SK-N-MC (cell line): ENCODE measurements at regions not wholly inside any gene's neighbourhood (a gene's known extent, or its start where the extent isn't known, plus 50 kb on each side); places are given as distances from the start of the nearest gene placed in this dataset.
"Not testable (repeated sequence)": the region's sequence is repeated elsewhere in the genome, so short reads cannot be mapped to it uniquely, and the experiment has no call there.

Experiments
- DNase-seq: peaks from one replicate; pipeline ENCODE4 v3.0.0-alpha.2; 2011; ENCODE audit warnings: low read depth, low spot score
- H3K27ac ChIP-seq: fragments of 200-600 bp; sonication (generic); 2 replicates; pipeline ENCODE4 v1.5.1; 2016; ENCODE audit warnings: mixed run types
- H3K36me3 ChIP-seq: fragments of 200-600 bp; sonication (generic); 2 replicates; pipeline ENCODE4 v1.6.1; 2017; ENCODE audit warnings: antibody characterized with exemption, low read length, mixed read lengths; ENCODE audit not compliant: insufficient read depth
- H3K4me3 ChIP-seq: fragments of 200-600 bp; sonication (generic); 2 replicates; pipeline ENCODE4 v1.5.1; 2016
- H3K9ac ChIP-seq: fragments of 200-600 bp; sonication (generic); 2 replicates; pipeline ENCODE4 v1.8.0; 2017; ENCODE audit warnings: mixed run types, mixed read lengths; ENCODE audit not compliant: insufficient read length
- H3K9me3 ChIP-seq: fragments of 200-600 bp; sonication (generic); 2 replicates; pipeline ENCODE4 v1.6.1; 2017; ENCODE audit warnings: low read depth, mild to moderate bottlenecking, antibody characterized with exemption, low read length, moderate library complexity, mixed read lengths
- EZH2 ChIP-seq: fragments of 200-600 bp; sonication (generic); IDR thresholded peaks from one replicate; pipeline ENCODE4 v1.6.1; 2017; ENCODE audit warnings: antibody characterized with exemption
- FOXP2 ChIP-seq: optimal IDR thresholded peaks from 2 replicates; pipeline ENCODE3; 2011; ENCODE audit warnings: mild to moderate bottlenecking, moderate library complexity; ENCODE audit not compliant: insufficient read depth; ENCODE audit errors: extremely low read length, control extremely low read depth
- POLR2AphosphoS5 ChIP-seq: IDR thresholded peaks from 2 replicates; pipeline ENCODE4 v1.6.1; 2012; ENCODE audit warnings: mild to moderate bottlenecking, low read depth, low read length, borderline replicate concordance

DNA sequence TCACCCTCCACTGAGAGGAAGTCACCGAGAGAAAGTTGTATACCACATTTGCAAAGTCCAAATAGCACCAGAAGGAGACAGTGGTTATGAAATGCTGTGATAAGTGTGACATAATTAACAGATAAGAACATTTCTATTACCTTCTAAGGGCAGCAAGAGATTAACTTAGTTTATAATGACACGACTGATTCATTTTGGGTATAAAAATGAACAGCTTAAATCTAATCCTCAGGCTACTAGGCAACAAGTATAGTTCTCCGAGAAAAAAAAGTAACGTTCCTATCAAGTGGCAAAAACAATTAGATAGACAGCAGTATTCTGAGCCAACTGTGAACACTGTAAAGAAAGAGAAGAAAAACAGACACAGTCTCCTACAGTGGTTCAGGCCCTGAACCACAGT, 431.2 kb upstream of the GRAMD2B start:
- no peak overlapping the region for H3K4me3 ChIP-seq
- H3K9ac ChIP-seq: no peak overlapping the region
- no peaks in the 10 kb centered on the region for H3K36me3 ChIP-seq
- H3K9me3 ChIP-seq: no peaks in the 10 kb centered on the region
- TF ChIP-seq EZH2: no peak
- no peak for TF ChIP-seq POLR2AphosphoS5
- TF ChIP-seq FOXP2: no peak
- DNase-seq: no peak
- H3K27ac ChIP-seq: no peak overlapping the region

DNA sequence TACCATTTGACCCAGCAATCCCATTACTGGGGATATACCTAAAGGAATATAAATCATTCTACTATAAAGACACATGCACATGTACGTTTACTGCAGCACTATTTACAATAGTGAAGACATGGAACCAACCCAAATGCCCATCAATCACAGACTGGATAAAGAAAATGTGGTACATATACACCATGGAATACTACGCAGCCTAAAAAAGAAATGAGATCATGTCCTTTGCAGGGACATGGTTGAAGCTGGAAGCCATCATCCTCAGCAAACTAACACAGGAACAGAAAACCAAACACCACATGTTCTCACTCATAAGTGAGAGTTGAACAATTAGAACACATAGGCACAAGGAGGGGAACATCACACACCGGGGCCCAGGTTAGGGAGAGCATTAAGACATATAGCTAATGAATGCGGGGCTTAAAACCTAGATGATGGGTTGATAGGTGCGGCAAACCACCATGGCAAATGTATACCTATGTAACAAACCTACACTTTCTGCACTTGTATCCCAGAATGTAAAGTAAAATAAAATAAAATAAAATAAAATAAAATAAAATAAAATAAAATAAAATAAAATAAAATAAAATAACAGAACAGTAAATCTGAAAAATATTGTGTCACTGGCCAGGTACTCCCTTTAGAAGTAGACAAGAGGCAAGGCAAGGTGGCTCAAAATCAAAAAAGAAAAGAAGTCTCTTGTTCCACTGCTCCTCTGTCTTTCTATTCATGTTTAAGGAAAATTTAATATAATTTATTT, 423.8 kb upstream of the GRAMD2B start:
- not testable (repeated sequence) for H3K9ac ChIP-seq, H3K9me3 ChIP-seq, DNase-seq, H3K27ac ChIP-seq, H3K4me3 ChIP-seq, H3K36me3 ChIP-seq

DNA sequence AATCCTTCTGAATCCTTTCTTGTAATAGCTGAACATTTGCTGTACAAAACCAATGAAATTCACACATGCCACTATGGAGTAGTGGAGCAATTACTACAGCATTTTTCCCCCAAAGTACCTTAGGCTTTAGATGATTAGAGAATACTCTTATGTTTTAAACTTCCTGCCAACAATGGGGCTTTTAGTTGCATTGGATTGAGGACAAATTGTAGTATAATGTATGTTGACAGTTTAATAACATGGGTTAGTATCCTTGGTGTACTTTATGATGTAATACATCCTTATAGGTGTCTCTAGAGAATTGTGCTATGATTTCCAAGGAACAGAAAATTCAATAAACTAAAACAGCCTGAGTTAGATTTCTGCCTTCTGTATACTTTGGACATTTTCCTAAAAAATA, 422.7 kb upstream of the GRAMD2B start:
- Histone ChIP-seq H3K27ac (no peak overlapping the region), H3K4me3 (no peak overlapping the region), H3K9ac (no peak overlapping the region), H3K9me3 (no peaks in the 10 kb centered on the region), H3K36me3 (no peaks in the 10 kb centered on the region)
- DNase-seq: no peak
- TF ChIP-seq POLR2AphosphoS5 (no peak), EZH2 (no peak), FOXP2 (no peak)

DNA sequence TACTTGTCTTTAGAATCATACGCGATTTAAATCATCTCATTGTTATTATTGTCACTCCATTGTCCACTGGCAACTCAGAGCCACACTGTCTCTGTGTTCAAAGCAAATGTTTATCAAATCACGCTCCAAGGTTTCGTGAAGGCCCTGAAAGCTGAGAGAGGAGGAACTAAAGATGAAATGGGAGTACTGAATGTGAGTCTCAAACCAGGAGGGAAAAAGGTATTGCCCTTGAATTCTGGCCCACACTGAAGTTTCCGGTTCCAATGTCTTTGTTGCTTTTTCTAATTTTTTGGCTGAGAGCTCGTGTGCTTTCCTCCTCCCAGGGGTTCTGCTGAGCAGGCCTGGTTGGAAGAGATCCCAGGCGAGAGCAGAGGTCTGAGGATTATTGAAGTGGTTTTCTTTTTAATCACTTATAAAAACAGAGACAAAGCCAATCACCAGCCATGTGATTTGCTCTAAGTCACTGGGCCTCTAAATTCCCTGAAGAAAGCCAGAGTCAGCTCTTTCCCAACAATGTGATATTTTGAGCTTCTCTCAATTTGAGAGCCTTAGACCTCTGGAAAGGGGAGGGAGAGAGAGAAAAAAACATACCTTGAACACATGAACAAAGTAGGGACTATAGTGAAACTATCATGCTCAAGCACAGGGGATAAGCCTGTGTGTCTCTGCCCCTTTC, 420.8 kb upstream of the GRAMD2B start:
- H3K9me3 ChIP-seq: no peaks in the 10 kb centered on the region
- H3K36me3 ChIP-seq: no peaks in the 10 kb centered on the region
- peak overlapping the region; percentile 8; the same call in 1 of the 2 replicates for H3K4me3 ChIP-seq
- H3K27ac ChIP-seq: peak overlapping the region; percentile 60; the same call in 1 of the 2 replicates
- DNase-seq: no peak
- no peak overlapping the region for H3K9ac ChIP-seq
- TF ChIP-seq POLR2AphosphoS5 (no peak), FOXP2 (no peak), EZH2 (no peak)

DNA sequence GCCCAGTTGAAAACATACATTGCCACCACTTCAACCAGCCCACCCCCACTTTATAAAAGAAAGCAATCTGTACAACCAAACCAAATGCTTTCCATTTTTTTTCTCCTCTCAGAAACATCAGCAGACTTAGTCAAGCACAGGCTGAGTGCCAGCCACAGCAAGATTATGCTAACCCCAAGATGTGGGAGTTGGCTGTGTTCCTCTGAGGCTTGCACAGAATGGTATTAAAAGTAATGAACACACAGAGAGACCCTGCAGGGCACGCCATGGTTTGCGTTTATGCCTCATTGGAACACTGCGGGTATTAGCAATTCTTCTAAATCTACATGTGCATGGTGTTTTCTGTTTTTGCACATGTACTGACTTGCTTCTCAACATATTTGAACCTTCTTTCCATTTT, 419.9 kb upstream of the GRAMD2B start:
- Histone ChIP-seq H3K9ac (no peak overlapping the region), H3K36me3 (no peaks in the 10 kb centered on the region), H3K4me3 (peak overlapping the region; percentile 8; the same call in 1 of the 2 replicates), H3K27ac (no peak overlapping the region), H3K9me3 (no peaks in the 10 kb centered on the region)
- no peak for DNase-seq
- no peak for TF ChIP-seq EZH2
- TF ChIP-seq FOXP2: no peak
- no peak for TF ChIP-seq POLR2AphosphoS5

DNA sequence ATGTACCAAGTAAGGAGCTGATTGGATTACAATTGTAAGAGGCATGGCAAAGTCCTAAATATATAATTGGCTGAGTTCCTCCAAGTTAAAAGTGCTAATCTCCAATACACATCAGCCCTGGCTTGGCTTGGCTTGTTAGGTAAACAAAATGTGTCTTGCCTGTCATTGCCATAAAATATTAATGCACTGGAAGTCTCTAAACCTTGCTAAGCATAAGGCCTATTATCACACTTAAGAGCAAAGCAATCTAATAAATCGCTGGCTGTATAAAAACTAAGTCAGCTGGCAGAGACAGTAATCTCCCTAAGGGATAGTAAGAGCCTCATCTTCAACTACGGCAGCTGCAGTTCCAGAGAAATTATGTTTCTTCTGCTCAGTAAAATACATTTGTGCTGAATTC, 418.6 kb upstream of the GRAMD2B start:
- DNase-seq: no peak
- TF ChIP-seq POLR2AphosphoS5 (no peak), FOXP2 (no peak), EZH2 (no peak)
- no peaks in the 10 kb centered on the region for H3K9me3 ChIP-seq
- H3K36me3 ChIP-seq: no peaks in the 10 kb centered on the region
- no peak overlapping the region for H3K4me3 ChIP-seq
- no peak overlapping the region for H3K9ac ChIP-seq
- H3K27ac ChIP-seq: no peak overlapping the region

DNA sequence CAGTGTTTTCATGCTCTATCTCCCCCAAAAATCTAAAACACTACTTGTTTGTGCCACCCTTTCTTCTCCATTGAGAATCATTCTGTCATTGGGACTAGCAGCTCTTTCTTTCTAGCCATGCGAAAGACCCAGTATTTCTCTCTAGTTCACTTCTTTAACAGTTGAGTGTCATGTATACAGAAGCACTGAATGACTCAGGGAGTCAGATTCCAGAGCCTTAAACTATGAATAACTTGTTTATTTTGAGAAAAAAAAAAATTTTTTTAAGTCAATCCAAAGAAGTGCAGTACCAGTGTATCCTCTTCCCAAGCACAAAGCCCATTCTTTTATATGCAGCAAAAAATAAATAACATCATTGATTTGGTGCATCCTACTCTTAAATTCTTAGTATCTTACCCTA, 415.4 kb upstream of the GRAMD2B start:
- TF ChIP-seq POLR2AphosphoS5 (no peak), FOXP2 (no peak), EZH2 (no peak)
- Histone ChIP-seq H3K36me3 (no peaks in the 10 kb centered on the region), H3K9me3 (no peaks in the 10 kb centered on the region), H3K4me3 (no peak overlapping the region), H3K9ac (no peak overlapping the region), H3K27ac (no peak overlapping the region)
- DNase-seq: no peak

DNA sequence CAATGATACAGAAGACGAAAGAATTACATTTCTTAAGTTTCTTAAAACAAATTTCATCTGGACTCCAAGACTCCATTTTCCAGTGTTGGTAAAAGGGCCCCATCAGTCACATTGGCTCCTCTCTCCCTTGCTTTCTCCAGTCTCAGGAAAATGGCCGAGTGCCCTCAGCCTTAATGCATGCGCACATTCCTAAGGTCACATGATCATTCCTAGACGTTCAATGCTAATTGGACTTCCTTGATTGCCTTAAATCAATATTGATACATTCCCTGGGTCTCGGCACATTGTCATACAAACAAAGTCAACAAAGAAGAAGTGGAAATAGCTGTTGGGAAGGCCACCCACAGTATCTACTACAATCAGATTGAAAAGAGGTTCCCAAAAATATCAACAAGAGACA, 413.6 kb upstream of the GRAMD2B start:
- Histone ChIP-seq H3K4me3 (no peak overlapping the region), H3K9me3 (no peaks in the 10 kb centered on the region), H3K36me3 (no peaks in the 10 kb centered on the region), H3K9ac (no peak overlapping the region), H3K27ac (no peak overlapping the region)
- no peak for TF ChIP-seq POLR2AphosphoS5
- no peak for TF ChIP-seq EZH2
- no peak for TF ChIP-seq FOXP2
- DNase-seq: no peak

DNA sequence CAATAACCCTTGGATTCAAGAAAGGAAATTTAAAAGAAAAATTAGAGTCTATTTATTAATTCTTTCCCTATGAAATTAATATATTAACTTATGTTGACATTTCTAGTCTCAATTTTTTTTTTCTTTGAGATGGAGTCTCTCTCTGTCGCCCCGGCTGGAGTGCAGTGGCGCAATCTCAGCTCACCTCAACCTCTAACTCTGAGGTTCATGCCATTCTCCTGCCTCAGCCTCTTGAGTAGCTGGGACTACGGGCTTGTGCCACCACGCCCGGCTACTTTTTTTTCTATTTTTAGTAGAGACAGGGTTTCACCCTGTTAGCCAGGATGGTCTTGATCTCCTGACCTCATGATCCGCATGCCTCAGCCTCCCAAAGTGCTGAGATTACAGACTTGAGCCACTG, 411.7 kb upstream of the GRAMD2B start:
- not testable (repeated sequence) for H3K9me3 ChIP-seq, DNase-seq, H3K9ac ChIP-seq, H3K4me3 ChIP-seq, H3K27ac ChIP-seq, H3K36me3 ChIP-seq
